GM12878 (cell line): ENCODE measurements at regions not wholly inside any gene's neighbourhood (a gene's known extent, or its start where the extent isn't known, plus 50 kb on each side); places are given as distances from the start of the nearest gene placed in this dataset.

Experiments used
- ATAC-seq: fragments of 200-7000 bp; cut with Tn5 transposase; 3 replicates; pipeline ENCODE4 v1.9.1; 2020; ENCODE audit warnings: mild to moderate bottlenecking, moderate library complexity
- BruUV-seq: library from RNA; stranded (reverse); fragments of 400-500 nt; replicated peaks from 2 replicates; lab custom pipeline; 2021; lab: Mats Ljungman, UMichigan
- CTCF ChIA-PET: fragments of 300-600 bp; sonication (Branson Sonifier 250); formaldehyde crosslinking; extraction: SDS; loops from one replicate; lab custom pipeline; 2021; ENCODE audit warnings: inconsistent platforms; lab: Yijun Ruan, JAX
- POLR2A ChIA-PET: fragments of 350-600 bp; formaldehyde crosslinking; extraction: SDS; loops from one replicate; lab custom pipeline; 2021; ENCODE audit warnings: inconsistent platforms; lab: Charles Lee
- RAD21 ChIA-PET: fragments of 300-600 bp; sonication (Branson Sonifier 250); formaldehyde crosslinking; loops from one replicate; lab custom pipeline; 2023; ENCODE audit warnings: antibody characterized with exemption; ENCODE audit not compliant: unreplicated experiment; lab: Charles Lee
- SMC1A ChIA-PET: fragments of 300-600 bp; sonication (Branson Sonifier 250); formaldehyde crosslinking; loops from one replicate; lab custom pipeline; 2023; ENCODE audit not compliant: unreplicated experiment, uncharacterized antibody; lab: Charles Lee
- DNase-seq: peaks from one replicate; pipeline ENCODE4 v3.0.0-alpha.2; 2011; ENCODE audit warnings: low read depth, low spot score
- FAIRE-seq: peaks from 3 replicates; lab custom pipeline; 2011; peaks lifted over from hg19 to GRCh38; lab: Jason Lieb, UNC
- H2AFZ ChIP-seq: 2 replicates; pipeline ENCODE4 v1.6.0; 2011; ENCODE audit warnings: low read depth, low read length, control low read depth; ENCODE audit not compliant: control insufficient read depth
- H3K27ac ChIP-seq: 2 replicates; pipeline ENCODE4 v1.5.1; 2011; ENCODE audit warnings: control low read depth; ENCODE audit not compliant: control insufficient read depth, insufficient read depth
- H3K27me3 ChIP-seq, 2 experiments: replicated peaks in 1 of 2; 2 replicates each; pipeline versions ENCODE4 v1.6.0 to v1.6.1; 2011; ENCODE audit warnings: low read length in 1 of 2; ENCODE audit not compliant: control insufficient read depth in 2 of 2, insufficient read depth in 2 of 2
- H3K36me3 ChIP-seq, 2 experiments: 2 replicates each; pipeline ENCODE4 v1.5.1; 2011; ENCODE audit warnings: low read length in 1 of 2; ENCODE audit not compliant: control insufficient read depth in 2 of 2, insufficient read depth in 2 of 2
- H3K4me1 ChIP-seq: 2 replicates; pipeline ENCODE4 v1.6.1; 2011; ENCODE audit warnings: mild to moderate bottlenecking, low read length, moderate library complexity, mixed read lengths; ENCODE audit not compliant: control insufficient read depth, insufficient read depth
- H3K4me2 ChIP-seq: 2 replicates; pipeline ENCODE4 v1.6.0; 2011; ENCODE audit warnings: control low read depth; ENCODE audit not compliant: control insufficient read depth, insufficient read depth
- H3K4me3 ChIP-seq: fragments of 200-600 bp; sonication (generic); 2 replicates; pipeline ENCODE4 v1.5.1; 2016
- H3K79me2 ChIP-seq: 2 replicates; pipeline ENCODE4 v1.6.0; 2011; ENCODE audit warnings: low read length; ENCODE audit not compliant: control insufficient read depth, insufficient read depth
- H3K9ac ChIP-seq: 2 replicates; pipeline ENCODE4 v1.8.0; 2011; ENCODE audit warnings: low read length, control low read depth, mixed read lengths; ENCODE audit not compliant: control insufficient read depth, insufficient read depth
- H3K9me3 ChIP-seq: replicated peaks from 3 replicates; pipeline ENCODE4 v1.5.1; 2011; ENCODE audit warnings: mild to moderate bottlenecking, low read length; ENCODE audit not compliant: control insufficient read depth, insufficient read depth
- H4K20me1 ChIP-seq: 2 replicates; pipeline ENCODE4 v1.6.0; 2011; ENCODE audit not compliant: control insufficient read depth, insufficient read depth
- ATF3 ChIP-seq: IDR thresholded peaks from 2 replicates; pipeline ENCODE4 v1.6.1; 2011; ENCODE audit warnings: low read depth, mild to moderate bottlenecking, low read length, moderate library complexity, borderline replicate concordance; ENCODE audit errors: extremely low read depth
- CHD4 ChIP-seq: fragments of 200-600 bp; sonication (generic); IDR thresholded peaks from 2 replicates; pipeline ENCODE4 v1.6.1; 2016; ENCODE audit warnings: mild to moderate bottlenecking
- EZH2 ChIP-seq: IDR thresholded peaks from 2 replicates; pipeline ENCODE4 v1.6.1; 2012; ENCODE audit warnings: low read depth, mild to moderate bottlenecking, control low read depth, inconsistent platforms, low read length, borderline replicate concordance; ENCODE audit not compliant: control insufficient read depth
- FOXK2 ChIP-seq: fragments of 450-650 bp; IDR thresholded peaks from 2 replicates; pipeline ENCODE4 v1.6.1; 2017; ENCODE audit warnings: mild to moderate bottlenecking, moderate library complexity
- IKZF2 ChIP-seq, 2 experiments: fragments of 450-650 bp; IDR thresholded peaks; 2 replicates each; pipeline ENCODE4 v1.6.1; 2017; ENCODE audit warnings: mild to moderate bottlenecking in 2 of 2, moderate library complexity in 2 of 2
- MYC ChIP-seq: IDR thresholded peaks from 2 replicates; pipeline ENCODE4 v1.6.1; 2011; ENCODE audit warnings: mild to moderate bottlenecking, low read length, moderate library complexity, inconsistent platforms; ENCODE audit not compliant: insufficient read depth, insufficient replicate concordance, insufficient read length, severe bottlenecking
- NRF1 ChIP-seq: conservative IDR thresholded peaks from 2 replicates; pipeline ENCODE4 v1.6.1; 2011; ENCODE audit warnings: mild to moderate bottlenecking, low read depth, low read length, improper control_type of control experiment
- WGBS: methylation state at CpG from one replicate; pipeline ENCODE4 v1.1.6; 2016; ENCODE audit warnings: low lambda C conversion rate; ENCODE audit not compliant: insufficient replicate concordance, insufficient coverage; ENCODE audit errors: missing lambda C conversion rate; 5-methylcytosine and 5-hydroxymethylcytosine counted together
- in situ Hi-C: fragments of 300-500 bp; cut with MboI; formaldehyde crosslinking; loops from 9 replicates; pipeline ENCODE4 v1.14.3; 2018; ENCODE audit warnings: mixed read lengths
- intact Hi-C: fragments of 100-400 bp; cut with micrococcal nuclease; formaldehyde crosslinking; loops from one replicate; pipeline ENCODE4 v1.14.2; 2022; ENCODE audit not compliant: unreplicated experiment
- TF ChIP-seq, protein P1 (sequence below): IDR thresholded peaks from 2 replicates; pipeline ENCODE4 v1.6.1; 2011; ENCODE audit warnings: mild to moderate bottlenecking, low read depth, low read length, moderate library complexity; ENCODE audit not compliant: insufficient replicate concordance
- TF ChIP-seq, protein P2 (sequence below): fragments of 450-650 bp; IDR thresholded peaks from 2 replicates; pipeline ENCODE4 v1.6.1; 2017; ENCODE audit warnings: mild to moderate bottlenecking, low read depth, inconsistent platforms; ENCODE audit not compliant: poor library complexity, severe bottlenecking

DNA sequence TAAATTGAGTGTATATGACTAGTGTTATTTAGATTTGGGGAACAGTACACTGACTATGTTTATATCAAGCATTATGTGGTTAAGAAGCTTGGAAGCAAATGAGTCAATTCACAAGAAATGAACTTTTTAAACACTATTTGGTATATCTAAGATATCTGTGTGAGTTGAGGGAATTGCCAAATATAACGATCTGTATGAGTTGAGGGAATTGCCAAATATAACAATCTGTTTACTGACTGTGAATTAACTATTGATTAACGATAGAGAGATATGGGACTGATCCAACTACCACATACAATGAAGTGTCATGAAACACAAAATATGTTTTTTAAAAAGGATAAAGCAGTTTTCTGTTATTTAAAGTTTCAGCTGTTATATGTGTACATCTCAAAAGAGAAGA is 301.4 kb downstream of the TENT4A start:
- no peak for TF ChIP-seq NRF1
- TF ChIP-seq MYC, result no peak
- no peak for TF ChIP-seq EZH2
- TF ChIP-seq CHD4, result no peak
- TF ChIP-seq ATF3, result no peak
- TF ChIP-seq FOXK2, result no peak
- Histone ChIP-seq H3K36me3 (no peaks in the 10 kb centered on the region), H3K9ac (no peak overlapping the region), H3K27me3 (no peaks in the 10 kb centered on the region), H3K4me3 (no peak overlapping the region), H3K4me1 (no peaks in the 10 kb centered on the region), H3K79me2 (no peaks in the 10 kb centered on the region), H3K27ac (no peak overlapping the region), H2AFZ (no peak overlapping the region), H3K4me2 (no peak overlapping the region), H3K9me3 (no peaks in the 10 kb centered on the region), H4K20me1 (no peaks in the 10 kb centered on the region)
- no peak for FAIRE-seq
- ChIA-PET SMC1A (interaction anchor here (1.1 kb wide), 1 partner anchor 68 kb away, joined by 3 read pairs; no protein-coding TSS in a partner anchor), CTCF (no interaction called here), POLR2A (no interaction called here), RAD21 (no interaction called here)
- WGBS, result 13% methylated on average over 2 of the region's 2 CpGs
- intact Hi-C loops, result no loop called here
- no peak for DNase-seq
- no peak for ATAC-seq
- BruUV-seq, result no TSS peak
- in situ Hi-C loops, result no loop called here

DNA sequence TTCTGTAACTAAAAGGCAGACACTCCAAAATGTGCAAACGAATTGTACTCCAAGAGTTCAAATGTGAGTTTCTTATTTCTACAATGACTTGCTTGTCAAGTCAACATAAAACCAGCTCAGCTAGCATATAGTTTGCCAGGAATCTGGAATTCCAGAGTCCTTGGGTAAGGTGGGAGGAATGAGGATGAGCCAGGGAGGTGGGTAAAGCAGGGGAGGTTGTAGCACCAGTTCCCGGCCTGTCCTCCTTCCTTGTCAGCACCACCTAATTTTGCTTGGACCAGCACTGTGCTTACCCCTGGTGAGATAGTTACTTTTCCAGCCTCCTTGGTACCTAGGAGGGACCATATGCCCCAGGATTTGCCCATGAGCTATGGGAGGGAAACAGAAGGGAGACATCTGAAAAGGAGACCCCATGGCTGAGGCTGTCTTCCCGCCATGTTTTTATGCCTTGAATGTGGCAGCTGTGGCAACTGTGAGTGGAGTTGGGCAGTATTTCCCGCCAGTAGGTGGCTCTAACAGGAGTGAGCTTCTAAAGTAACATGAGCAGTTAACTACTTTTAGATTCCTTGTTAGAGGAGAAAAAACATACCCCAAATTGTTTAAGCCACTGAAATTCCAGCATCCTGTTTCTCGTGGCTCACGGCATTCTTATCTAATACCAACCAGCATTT is 302.5 kb downstream of the TENT4A start:
- no peaks in the 10 kb centered on the region for H3K27me3 ChIP-seq
- H3K79me2 ChIP-seq, result no peaks in the 10 kb centered on the region
- no peak overlapping the region for H3K27ac ChIP-seq
- intact Hi-C loops (no loop called here), in situ Hi-C loops (no loop called here)
- no peak overlapping the region for H3K4me3 ChIP-seq
- 45% methylated on average over 6 of the region's 6 CpGs for WGBS
- H3K4me1 ChIP-seq, result no peaks in the 10 kb centered on the region
- ATAC-seq (no peak), FAIRE-seq (no peak), DNase-seq (no peak)
- no peaks in the 10 kb centered on the region for H4K20me1 ChIP-seq
- RAD21 ChIA-PET, result no interaction called here
- CTCF ChIA-PET, result interaction anchor here (1.1 kb wide), 1 partner anchor 89 kb away, joined by 4 read pairs; no protein-coding TSS in a partner anchor
- H2AFZ ChIP-seq, result no peak overlapping the region
- BruUV-seq, result no TSS peak
- POLR2A ChIA-PET, result no interaction called here
- SMC1A ChIA-PET, result interaction anchor here (0.7 to 1.1 kb wide), 2 partner anchors 70 to 73 kb away, joined by 3 to 4 read pairs; no protein-coding TSS in a partner anchor
- no peak overlapping the region for H3K4me2 ChIP-seq
- H3K36me3 ChIP-seq, result no peaks in the 10 kb centered on the region
- H3K9ac ChIP-seq, result no peak overlapping the region
- no peaks in the 10 kb centered on the region for H3K9me3 ChIP-seq
- TF ChIP-seq, protein P1, sequence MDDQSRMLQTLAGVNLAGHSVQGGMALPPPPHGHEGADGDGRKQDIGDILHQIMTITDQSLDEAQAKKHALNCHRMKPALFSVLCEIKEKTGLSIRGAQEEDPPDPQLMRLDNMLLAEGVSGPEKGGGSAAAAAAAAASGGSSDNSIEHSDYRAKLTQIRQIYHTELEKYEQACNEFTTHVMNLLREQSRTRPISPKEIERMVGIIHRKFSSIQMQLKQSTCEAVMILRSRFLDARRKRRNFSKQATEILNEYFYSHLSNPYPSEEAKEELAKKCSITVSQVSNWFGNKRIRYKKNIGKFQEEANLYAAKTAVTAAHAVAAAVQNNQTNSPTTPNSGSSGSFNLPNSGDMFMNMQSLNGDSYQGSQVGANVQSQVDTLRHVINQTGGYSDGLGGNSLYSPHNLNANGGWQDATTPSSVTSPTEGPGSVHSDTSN, result no peak
- TF ChIP-seq, protein P2, sequence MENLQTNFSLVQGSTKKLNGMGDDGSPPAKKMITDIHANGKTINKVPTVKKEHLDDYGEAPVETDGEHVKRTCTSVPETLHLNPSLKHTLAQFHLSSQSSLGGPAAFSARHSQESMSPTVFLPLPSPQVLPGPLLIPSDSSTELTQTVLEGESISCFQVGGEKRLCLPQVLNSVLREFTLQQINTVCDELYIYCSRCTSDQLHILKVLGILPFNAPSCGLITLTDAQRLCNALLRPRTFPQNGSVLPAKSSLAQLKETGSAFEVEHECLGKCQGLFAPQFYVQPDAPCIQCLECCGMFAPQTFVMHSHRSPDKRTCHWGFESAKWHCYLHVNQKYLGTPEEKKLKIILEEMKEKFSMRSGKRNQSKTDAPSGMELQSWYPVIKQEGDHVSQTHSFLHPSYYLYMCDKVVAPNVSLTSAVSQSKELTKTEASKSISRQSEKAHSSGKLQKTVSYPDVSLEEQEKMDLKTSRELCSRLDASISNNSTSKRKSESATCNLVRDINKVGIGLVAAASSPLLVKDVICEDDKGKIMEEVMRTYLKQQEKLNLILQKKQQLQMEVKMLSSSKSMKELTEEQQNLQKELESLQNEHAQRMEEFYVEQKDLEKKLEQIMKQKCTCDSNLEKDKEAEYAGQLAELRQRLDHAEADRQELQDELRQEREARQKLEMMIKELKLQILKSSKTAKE, result no peak
- no peak for TF ChIP-seq IKZF2 (IDR thresholded peaks at IDR 0.05)
